ENCODE measurements at regions not wholly inside any gene's neighbourhood (a gene's known extent, or its start where the extent isn't known, plus 50 kb on each side); places are given as distances from the start of the nearest gene placed in this dataset.
"Not testable (repeated sequence)": the region's sequence is repeated elsewhere in the genome, so short reads cannot be mapped to it uniquely, and the experiment has no call there.

DNA sequence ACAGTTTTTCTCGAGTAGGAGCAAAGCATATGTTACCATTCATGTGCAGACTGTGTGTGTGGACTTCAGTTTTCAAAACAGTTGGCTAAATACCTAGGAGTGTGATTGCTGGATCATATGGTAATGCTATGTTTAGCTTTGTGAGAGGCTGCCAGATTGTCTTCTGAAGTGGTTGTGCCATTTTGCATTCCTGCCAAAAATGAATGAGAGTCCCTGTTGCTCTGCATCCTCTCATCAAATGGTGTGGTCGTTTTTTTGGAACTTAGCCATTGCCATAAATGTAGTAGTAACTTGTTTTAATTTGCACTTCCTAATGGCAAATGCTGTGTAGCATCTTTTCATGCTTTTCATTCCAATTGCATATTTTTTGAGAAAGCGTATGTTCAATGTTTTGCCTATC lies 77.2 kb upstream of the NDN start:
- Histone ChIP-seq H2AFZ (ENCODE audit: low read depth, low read length) (no peak overlapping the region), H3K9me3 (ENCODE audit: low read length) (no peaks in the 10 kb centered on the region)

DNA sequence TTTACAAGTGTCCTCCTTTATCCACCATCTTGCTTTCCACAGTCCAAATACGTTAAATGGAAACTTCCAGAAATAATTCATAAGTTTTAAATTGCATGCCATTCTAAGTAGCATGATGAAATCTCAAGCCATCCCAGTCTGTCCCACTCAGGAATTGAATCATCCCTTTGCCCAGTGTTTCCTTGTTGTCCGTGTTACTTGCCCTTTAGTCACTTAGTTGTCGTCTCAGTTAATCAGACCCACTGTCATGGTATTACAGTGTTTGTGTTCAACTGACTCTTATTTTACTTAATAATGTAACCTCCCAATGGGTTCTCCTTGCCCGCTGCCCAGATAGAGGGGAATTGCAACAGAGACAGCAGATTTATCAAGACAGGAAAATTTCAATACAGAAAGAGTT lies 77.6 kb upstream of the NDN start:
- Histone ChIP-seq H3K9me2 (ENCODE audit: insufficient read depth, low read length) (no peaks in the 10 kb centered on the region), H4K20me1 (ENCODE audit: insufficient read depth) (no peaks in the 10 kb centered on the region), H3K9me3 (ENCODE audit: low read length) (no peaks in the 10 kb centered on the region), H3K27ac (ENCODE audit: low read length) (no peak overlapping the region), H3K9ac (ENCODE audit: low read length) (no peak overlapping the region), H3F3A (ENCODE audit: insufficient read depth, low read length, poor library complexity, severe bottlenecking) (no peaks in the 10 kb centered on the region), H3K79me2 (replicated peaks; ENCODE audit: insufficient read depth, low read length) (peaks cover 10% of the 10 kb centered on the region), H2AFZ (ENCODE audit: low read depth, low read length) (no peak overlapping the region), H3K4me3 (ENCODE audit: low read length) (no peak overlapping the region), H3K36me3 (ENCODE audit: insufficient read depth, low read length) (no peaks in the 10 kb centered on the region), H3K27me3 (ENCODE audit: insufficient read depth, low read depth, low read length) (no peaks in the 10 kb centered on the region), H3K4me2 (ENCODE audit: low read length) (no peak overlapping the region)
- TF ChIP-seq POLR2AphosphoS5 (IDR thresholded peaks at IDR 0.05) (no peak), RAD21 (conservative IDR thresholded peaks at IDR 0.05) (no peak), TAF1 (IDR thresholded peaks at IDR 0.05; ENCODE audit: low read depth) (no peak), EP300 (conservative IDR thresholded peaks at IDR 0.05; ENCODE audit: poor library complexity, severe bottlenecking) (no peak)

More for the DNA sequence above, 77.2 kb upstream of the NDN start:
- Histone ChIP-seq H3K9ac (ENCODE audit: low read length) (no peak overlapping the region), H3K4me2 (ENCODE audit: low read length) (no peak overlapping the region), H4K20me1 (ENCODE audit: insufficient read depth) (no peaks in the 10 kb centered on the region), H3F3A (ENCODE audit: insufficient read depth, low read length, poor library complexity, severe bottlenecking) (no peaks in the 10 kb centered on the region), H3K79me2 (replicated peaks; ENCODE audit: insufficient read depth, low read length) (peaks cover 10% of the 10 kb centered on the region), H3K9me2 (ENCODE audit: insufficient read depth, low read length) (no peaks in the 10 kb centered on the region), H3K4me3 (ENCODE audit: low read length) (no peak overlapping the region), H3K36me3 (ENCODE audit: insufficient read depth, low read length) (no peaks in the 10 kb centered on the region), H3K27ac (ENCODE audit: low read length) (no peak overlapping the region), H3K27me3 (ENCODE audit: insufficient read depth, low read depth, low read length) (no peaks in the 10 kb centered on the region)
- TF ChIP-seq MXI1 (conservative IDR thresholded peaks at IDR 0.05; ENCODE audit: poor library complexity, severe bottlenecking) = no peak

DNA sequence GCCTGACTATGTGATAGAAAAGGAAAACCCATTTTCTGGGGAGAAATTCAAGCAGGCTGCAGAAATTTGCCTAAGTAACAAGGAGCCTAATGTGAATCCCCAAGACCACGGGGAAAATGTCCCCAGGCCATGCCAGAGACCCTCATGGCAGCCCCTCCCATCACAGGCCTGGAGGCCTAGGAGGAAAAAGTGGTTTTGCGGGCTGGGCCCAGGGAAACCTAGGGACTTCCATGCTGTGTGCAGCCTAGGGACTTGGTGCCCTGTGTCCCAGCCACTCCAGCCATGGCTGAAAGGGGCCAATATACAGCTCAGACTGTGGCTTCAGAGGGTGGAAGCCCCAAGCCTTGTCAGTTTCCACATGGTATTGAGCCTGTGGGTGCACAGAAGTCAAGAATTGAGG lies 79.7 kb upstream of the NDN start:
- H3K9me2 ChIP-seq (ENCODE audit: insufficient read depth, low read length); H3K4me3 ChIP-seq (ENCODE audit: low read length); H3K27ac ChIP-seq (ENCODE audit: low read length); H3K36me3 ChIP-seq (ENCODE audit: insufficient read depth, low read length); H3K4me2 ChIP-seq (ENCODE audit: low read length); H3K9me3 ChIP-seq (ENCODE audit: low read length); H2AFZ ChIP-seq (ENCODE audit: low read depth, low read length); H3K27me3 ChIP-seq (ENCODE audit: insufficient read depth, low read depth, low read length); H4K20me1 ChIP-seq (ENCODE audit: insufficient read depth); H3F3A ChIP-seq (ENCODE audit: insufficient read depth, low read length, poor library complexity, severe bottlenecking); H3K9ac ChIP-seq (ENCODE audit: low read length): not testable (repeated sequence)
- H3K79me2 ChIP-seq (replicated peaks; ENCODE audit: insufficient read depth, low read length) = peaks cover 14% of the 10 kb centered on the region

DNA sequence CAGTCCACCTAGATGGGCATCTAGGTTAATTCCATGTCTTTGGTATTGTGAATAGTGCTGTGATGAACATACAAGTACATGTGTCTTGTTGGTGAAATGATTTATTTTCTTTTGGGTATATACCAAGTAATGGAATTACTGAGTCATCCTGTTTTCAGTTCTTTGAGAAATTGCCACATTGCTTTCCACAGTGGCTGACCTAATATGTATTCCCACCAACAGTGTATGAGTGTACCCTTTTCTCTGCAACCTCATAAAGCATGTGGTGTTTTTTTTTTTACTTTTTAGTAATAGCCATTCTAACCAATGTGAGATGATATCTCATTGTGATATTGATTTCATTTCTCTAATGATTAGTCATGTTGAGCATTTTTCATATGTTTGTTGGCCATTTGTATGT lies 86.0 kb upstream of the NDN start:
- no peak for TF ChIP-seq EP300 (conservative IDR thresholded peaks at IDR 0.05; ENCODE audit: poor library complexity, severe bottlenecking)
- TF ChIP-seq, protein P1, sequence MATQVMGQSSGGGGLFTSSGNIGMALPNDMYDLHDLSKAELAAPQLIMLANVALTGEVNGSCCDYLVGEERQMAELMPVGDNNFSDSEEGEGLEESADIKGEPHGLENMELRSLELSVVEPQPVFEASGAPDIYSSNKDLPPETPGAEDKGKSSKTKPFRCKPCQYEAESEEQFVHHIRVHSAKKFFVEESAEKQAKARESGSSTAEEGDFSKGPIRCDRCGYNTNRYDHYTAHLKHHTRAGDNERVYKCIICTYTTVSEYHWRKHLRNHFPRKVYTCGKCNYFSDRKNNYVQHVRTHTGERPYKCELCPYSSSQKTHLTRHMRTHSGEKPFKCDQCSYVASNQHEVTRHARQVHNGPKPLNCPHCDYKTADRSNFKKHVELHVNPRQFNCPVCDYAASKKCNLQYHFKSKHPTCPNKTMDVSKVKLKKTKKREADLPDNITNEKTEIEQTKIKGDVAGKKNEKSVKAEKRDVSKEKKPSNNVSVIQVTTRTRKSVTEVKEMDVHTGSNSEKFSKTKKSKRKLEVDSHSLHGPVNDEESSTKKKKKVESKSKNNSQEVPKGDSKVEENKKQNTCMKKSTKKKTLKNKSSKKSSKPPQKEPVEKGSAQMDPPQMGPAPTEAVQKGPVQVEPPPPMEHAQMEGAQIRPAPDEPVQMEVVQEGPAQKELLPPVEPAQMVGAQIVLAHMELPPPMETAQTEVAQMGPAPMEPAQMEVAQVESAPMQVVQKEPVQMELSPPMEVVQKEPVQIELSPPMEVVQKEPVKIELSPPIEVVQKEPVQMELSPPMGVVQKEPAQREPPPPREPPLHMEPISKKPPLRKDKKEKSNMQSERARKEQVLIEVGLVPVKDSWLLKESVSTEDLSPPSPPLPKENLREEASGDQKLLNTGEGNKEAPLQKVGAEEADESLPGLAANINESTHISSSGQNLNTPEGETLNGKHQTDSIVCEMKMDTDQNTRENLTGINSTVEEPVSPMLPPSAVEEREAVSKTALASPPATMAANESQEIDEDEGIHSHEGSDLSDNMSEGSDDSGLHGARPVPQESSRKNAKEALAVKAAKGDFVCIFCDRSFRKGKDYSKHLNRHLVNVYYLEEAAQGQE (IDR thresholded peaks at IDR 0.05; ENCODE audit: borderline replicate concordance) = no peak

More for the DNA sequence above, 86.0 kb upstream of the NDN start:
- peaks cover 22% of the 10 kb centered on the region for H3K79me2 ChIP-seq (replicated peaks; ENCODE audit: insufficient read depth, low read length)
- H4K20me1 ChIP-seq (ENCODE audit: insufficient read depth) = no peaks in the 10 kb centered on the region
- H3K4me3 ChIP-seq (ENCODE audit: low read length) = no peak overlapping the region
- H3K4me2 ChIP-seq (ENCODE audit: low read length) = no peak overlapping the region
- no peaks in the 10 kb centered on the region for H3K36me3 ChIP-seq (ENCODE audit: insufficient read depth, low read length)
- H3K9me2 ChIP-seq (ENCODE audit: insufficient read depth, low read length) = no peaks in the 10 kb centered on the region
- no peaks in the 10 kb centered on the region for H3K27me3 ChIP-seq (ENCODE audit: insufficient read depth, low read depth, low read length)
- no peaks in the 10 kb centered on the region for H3K9me3 ChIP-seq (ENCODE audit: low read length)
- H3F3A ChIP-seq (ENCODE audit: insufficient read depth, low read length, poor library complexity, severe bottlenecking) = no peaks in the 10 kb centered on the region
- no peak overlapping the region for H2AFZ ChIP-seq (ENCODE audit: low read depth, low read length)
- H3K27ac ChIP-seq (ENCODE audit: low read length) = no peak overlapping the region
- no peak overlapping the region for H3K9ac ChIP-seq (ENCODE audit: low read length)

All from neural cell (in vitro differentiated cells).